Muscle of arm (tissue), 1 donor: ENCODE measurements at regions not wholly inside any gene's neighbourhood (a gene's known extent, or its start where the extent isn't known, plus 50 kb on each side); places are given as distances from the start of the nearest gene placed in this dataset.

Experiments
- DNase-seq: peaks from one replicate; pipeline ENCODE4 v3.0.0-alpha.2; 2013

DNA sequence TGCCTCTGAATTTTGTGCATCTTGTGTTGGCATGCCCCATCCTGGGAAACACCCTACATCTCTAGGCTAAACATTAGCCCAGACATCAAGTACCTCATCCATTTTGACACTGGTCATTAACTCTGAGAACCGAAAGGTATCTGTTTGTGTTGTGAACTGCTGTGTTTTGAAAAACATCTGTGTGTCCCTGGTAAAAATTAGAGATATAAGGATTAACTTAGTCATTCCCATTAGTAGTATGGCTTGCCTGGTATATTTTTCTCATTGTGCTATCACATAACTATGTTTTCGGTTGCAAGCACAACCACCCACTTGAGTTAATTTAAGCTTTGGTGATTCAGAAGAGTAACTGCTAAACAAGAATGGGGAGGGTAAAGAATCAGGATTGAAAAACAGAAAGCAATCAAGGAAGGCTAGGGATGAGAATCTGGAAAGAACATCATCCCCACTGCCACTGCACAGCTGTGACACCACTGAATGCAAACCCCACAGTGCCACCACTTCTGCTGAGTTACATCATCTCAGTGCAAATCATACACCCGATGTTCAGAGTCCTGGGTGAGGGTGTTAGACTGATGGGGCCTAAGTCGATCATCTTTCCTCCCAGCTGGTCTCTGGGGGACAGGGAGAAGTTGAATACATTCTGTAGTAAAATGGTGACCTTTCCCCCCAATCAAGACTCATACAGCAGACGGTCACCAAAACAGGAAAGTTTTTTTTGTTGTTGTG is 234.0 kb downstream of the EPHA4 start:
- no peak for DNase-seq

DNA sequence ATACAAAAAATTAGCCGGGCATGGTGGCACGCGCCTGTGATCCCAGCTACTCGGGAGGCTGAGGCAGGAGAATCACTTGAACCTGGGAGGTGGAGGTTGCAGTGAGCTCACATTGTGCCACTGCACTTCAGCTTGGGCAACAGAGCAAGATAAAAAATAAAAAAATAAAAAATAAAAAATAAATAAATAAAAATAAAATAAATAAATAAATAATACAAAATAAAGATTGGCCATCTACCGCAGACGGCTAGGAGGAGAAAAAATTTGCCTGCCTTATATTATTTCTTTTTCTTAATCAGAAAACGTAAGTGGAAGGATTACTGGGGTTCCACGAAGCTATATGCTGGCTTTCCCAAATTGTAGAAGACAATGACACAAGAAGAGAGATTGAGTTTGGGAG is 229.7 kb downstream of the EPHA4 start:
- DNase-seq: no peak

DNA sequence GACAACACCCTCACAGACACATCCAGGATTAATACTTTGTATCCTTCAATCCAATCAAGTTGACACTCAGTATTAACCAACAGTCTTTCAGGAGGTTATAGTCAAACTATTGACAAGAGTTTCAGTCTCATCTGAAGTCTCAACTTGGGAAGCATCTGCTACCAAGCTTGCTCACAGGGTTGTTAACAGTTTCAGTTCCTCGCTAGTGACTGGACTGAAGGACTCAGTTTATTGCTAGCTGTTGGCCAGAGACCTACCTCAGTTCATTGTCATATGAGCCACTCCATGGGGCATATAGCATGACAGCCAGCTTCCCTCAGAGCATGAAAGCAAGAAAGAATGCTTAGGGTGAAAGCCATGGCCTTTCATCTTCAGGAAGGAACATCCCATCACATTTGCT is 228.6 kb downstream of the EPHA4 start:
- no peak for DNase-seq

DNA sequence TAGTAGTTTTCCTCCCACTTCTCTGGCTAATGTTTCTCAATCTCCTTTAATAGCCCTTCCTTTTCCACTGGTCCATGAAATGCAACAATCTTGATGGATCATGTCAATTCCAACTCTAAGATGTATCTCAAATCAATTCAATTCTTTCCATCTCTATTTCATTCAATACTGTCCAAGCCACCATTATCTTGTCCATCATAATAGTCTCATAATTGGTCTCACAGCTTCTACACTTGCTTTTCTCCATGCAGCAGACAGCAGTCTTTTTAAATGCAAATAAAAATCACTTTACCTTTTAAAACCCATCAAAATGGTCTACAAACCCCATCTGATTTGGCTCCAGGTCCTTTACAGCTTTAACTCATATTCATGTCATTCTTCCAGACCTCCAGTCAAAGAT is 226.6 kb downstream of the EPHA4 start:
- no peak for DNase-seq

DNA sequence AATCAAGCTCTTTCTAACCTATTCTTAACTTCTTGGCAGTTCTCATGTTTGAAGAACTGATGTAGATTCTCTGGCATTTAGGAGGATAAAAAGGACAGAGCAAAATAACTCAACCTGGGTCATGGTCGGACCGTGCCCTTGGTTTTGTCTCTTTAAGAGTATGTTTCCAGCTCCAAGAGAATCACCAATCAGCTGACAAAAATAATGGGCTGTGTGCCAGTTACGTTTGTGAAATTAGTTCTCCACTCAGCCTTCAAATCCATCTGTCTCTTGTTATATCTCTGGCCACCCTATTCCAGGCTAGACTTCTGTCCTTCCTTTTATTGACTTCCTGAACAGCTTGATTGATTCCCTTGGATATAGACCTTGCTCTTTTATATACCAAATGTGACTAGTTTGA is 225.7 kb downstream of the EPHA4 start:
- DNase-seq: no peak

DNA sequence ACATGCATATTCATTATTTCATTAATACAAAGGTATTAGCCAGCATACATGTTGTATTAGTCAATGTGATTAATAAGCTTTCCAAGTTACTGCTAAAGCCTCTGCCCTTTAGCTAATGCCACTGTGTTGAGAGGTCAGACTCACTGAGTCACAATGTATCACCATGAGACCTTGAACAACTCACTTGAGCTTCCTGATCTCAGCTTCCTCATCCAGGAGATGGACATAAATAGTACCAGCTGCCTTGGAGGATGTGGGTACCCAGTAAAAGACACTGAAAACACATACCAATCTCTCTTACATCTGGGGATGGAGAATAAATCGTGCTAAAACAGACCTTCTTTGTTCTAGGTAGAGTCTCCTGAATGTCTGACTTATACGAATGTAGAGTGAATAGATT is 224.6 kb downstream of the EPHA4 start:
- no peak for DNase-seq

DNA sequence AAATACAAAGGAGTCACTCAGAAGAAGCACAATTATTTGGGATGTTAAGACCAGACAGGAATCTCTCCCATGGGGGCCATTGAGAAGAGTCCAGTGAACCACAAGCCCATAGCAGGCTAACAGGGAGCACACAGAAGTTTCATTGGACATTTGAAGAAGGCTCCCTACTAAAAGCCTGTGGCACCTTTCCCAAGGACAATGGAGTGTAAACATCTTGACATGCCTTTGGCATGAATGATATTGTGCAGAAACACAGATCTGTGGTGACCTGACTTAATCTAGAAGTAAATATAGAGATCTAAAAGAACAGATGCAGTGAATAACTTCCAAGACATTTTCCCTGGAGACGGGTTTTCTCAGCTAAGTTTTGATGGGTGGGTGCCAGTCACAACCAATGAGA is 221.5 kb downstream of the EPHA4 start:
- no peak for DNase-seq

DNA sequence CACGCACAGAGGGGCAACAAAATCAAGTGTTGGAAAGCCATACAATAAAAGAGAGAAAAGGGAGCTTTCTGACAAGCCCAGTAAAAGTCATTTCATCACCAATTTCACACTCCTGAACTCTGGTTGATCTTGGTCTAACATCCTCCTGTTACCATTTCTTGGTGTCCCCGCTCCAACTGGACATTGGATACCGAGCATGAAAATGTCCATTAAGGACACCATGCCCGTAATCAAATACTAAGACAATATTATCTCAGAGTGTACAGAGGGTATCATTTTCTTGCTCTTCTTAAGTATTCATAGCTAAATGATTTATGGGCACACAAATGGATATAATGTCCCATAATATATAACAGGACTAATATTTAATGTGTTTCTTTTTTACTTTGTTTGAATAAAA is 218.9 kb downstream of the EPHA4 start:
- DNase-seq: no peak

DNA sequence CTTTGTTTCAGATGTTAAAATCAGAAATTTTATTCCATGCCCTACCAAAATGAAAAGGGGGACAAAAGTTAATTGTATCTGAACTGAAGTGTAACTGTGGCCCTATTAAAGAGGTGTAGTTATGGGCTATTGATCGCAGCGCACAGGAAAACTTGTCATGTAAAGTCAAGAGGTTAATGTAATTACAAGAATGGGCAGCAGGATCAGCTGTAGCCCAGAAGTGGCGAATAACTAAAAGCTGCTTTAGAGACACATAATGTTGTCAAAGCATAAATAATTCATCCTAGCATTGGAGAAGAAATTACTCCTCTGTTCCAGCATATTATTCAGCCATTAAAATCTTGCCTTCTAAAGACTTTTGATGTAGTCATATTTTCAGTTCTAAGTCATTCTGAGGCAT is 211.8 kb downstream of the EPHA4 start:
- no peak for DNase-seq

DNA sequence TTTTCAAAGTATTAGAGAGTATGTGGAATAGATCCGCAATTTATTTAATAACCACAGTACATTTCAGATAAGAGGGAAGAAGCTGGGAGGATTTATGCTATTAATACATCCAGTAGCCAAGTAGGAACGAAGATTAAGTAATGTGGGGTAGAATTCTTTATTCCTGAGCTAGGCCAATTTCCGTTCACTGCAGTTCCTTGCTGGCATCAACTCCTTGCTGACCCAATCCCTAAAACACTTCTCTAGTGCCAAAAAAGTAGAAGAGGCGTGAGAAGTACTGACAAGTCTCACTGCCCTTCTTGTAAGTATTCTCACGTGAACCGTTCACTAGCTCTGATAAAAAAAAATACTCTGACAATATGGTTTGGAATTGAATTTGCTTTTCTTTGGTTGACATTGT is 211.4 kb downstream of the EPHA4 start:
- no peak for DNase-seq

DNA sequence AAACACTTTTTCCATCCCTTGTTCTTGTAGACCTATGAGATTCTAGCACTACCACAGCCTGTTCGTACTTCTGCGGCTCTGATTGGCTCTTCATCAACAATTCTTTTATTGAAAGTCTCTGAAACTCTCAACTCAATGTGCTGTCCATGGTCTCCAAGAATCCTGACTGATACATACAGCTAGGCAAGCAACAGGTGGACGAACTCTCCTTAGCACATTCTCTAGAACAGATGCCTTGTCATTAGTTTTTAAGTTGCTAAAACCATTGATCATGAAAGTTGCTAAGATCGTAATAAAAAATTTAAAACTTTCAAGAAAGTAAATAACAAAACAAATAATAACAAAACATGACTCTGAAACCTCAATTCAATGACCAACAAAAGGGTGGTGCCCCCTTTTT is 210.5 kb downstream of the EPHA4 start:
- DNase-seq: no peak

DNA sequence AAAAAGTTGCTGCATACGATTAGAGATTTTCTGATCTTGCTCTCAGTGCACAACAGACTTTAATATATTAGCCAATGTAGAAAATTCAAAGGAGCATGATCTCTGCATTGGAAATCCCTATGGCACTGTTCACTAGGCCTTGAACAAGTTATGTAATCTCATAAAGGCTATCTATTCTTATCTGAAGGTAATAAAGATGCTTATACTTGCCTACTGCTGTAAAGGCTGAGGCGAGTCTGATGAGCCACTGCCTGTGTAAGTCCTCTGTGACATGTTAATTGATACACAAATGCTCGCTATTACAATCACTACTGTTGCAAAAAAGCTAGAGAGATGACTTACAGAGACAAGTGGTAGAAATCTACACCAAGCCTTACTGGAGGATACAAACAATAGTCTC is 207.4 kb downstream of the EPHA4 start:
- DNase-seq: no peak
